Sigmoid colon (tissue), 6 donors: ENCODE measurements at regions not wholly inside any gene's neighbourhood (a gene's known extent, or its start where the extent isn't known, plus 50 kb on each side); places are given as distances from the start of the nearest gene placed in this dataset.

Experiments used
- DNase-seq: peaks from one replicate; pipeline ENCODE4 v3.0.0-alpha.2; 2019
- H3K27ac ChIP-seq, 4 donors: fragments of 200-600 bp; sonication (generic); one replicate each; pipeline ENCODE4 v1.5.1; 2016 to 2019; ENCODE audit warnings: mild to moderate bottlenecking in 1 of 4
- H3K27me3 ChIP-seq, 3 donors: fragments of 200-600 bp; sonication (generic); one replicate each; pipeline ENCODE4 v1.5.1; 2019; ENCODE audit warnings: mild to moderate bottlenecking in 1 of 3
- H3K36me3 ChIP-seq, 4 donors: fragments of 200-600 bp; sonication (generic); one replicate each; pipeline ENCODE4 v1.5.1; 2016 to 2019
- H3K4me1 ChIP-seq, 4 donors: fragments of 200-600 bp; sonication (generic); one replicate each; pipeline ENCODE4 v1.5.1; 2017 to 2019
- H3K4me3 ChIP-seq, 4 donors: fragments of 200-600 bp; sonication (generic); one replicate each; pipeline ENCODE4 v1.5.1; 2017 to 2019; ENCODE audit warnings: mild to moderate bottlenecking in 2 of 4, moderate library complexity in 1 of 4
- H3K9me3 ChIP-seq, 4 donors: fragments of 200-600 bp in 3 of 4; sonication (generic) in 3 of 4; one replicate each; pipeline versions ENCODE4 v1.5.1 to v1.6.1; 2013 to 2019
- CTCF ChIP-seq, 4 experiments: fragments of 450-650 bp in 3 of 4; fragments of 200-600 bp in 1 of 4; IDR thresholded peaks; one replicate each; pipeline ENCODE4 v1.5.1; 2016 to 2019; ENCODE audit warnings: antibody characterized with exemption in 4 of 4, mild to moderate bottlenecking in 3 of 4, moderate library complexity in 2 of 4
- EP300 ChIP-seq, 4 donors: sonication (generic); formaldehyde crosslinking; IDR thresholded peaks; one replicate each; pipeline ENCODE4 v1.6.1; 2017; ENCODE audit warnings: antibody characterized with exemption in 4 of 4
- POLR2A ChIP-seq, 2 donors: fragments of 450-650 bp; IDR thresholded peaks; one replicate each; pipeline ENCODE4 v1.6.1; 2016; ENCODE audit warnings: antibody characterized with exemption in 2 of 2, mild to moderate bottlenecking in 2 of 2, moderate library complexity in 2 of 2
- POLR2AphosphoS5 ChIP-seq, 4 donors: sonication (generic); formaldehyde crosslinking; IDR thresholded peaks; one replicate each; pipeline ENCODE4 v1.6.1; 2017; ENCODE audit warnings: antibody characterized with exemption in 4 of 4
- WGBS, 2 donors: extraction: QIAGEN DNeasy Blood & Tissue Kit; methylation state at CpG; one replicate each; pipeline ENCODE4 v1.1.7; 2013; 5-methylcytosine and 5-hydroxymethylcytosine counted together
- intact Hi-C: fragments of 100-400 bp; cut with DNase I; formaldehyde crosslinking; loops from one replicate; pipeline ENCODE4 v1.15.1; 2023
- donor health status: healthy with polysubstance abuse.
- donor health status: healthy.

GRCh38 chr17:55959756-55960155 is 193.5 kb upstream of the ANKFN1 start:
- Histone ChIP-seq H3K36me3 (no peaks in the 10 kb centered on the region), H3K4me1 (no peaks in the 10 kb centered on the region), H3K4me3 (no peak overlapping the region), H3K27ac (no peak overlapping the region), H3K27me3 (no peaks in the 10 kb centered on the region), H3K9me3 (no peaks in the 10 kb centered on the region)
- intact Hi-C loops, result no loop called here
- 65 to 84% methylated on average over 5 of the region's 5 CpGs for WGBS, 2 donors
- TF ChIP-seq POLR2AphosphoS5 (IDR thresholded peaks at IDR 0.05), result no peak
- DNase-seq, result no peak

GRCh38 chr17:55961386-55961785 is 191.9 kb upstream of the ANKFN1 start:
- Histone ChIP-seq H3K27ac (no peak overlapping the region), H3K27me3 (no peaks in the 10 kb centered on the region), H3K4me1 (no peaks in the 10 kb centered on the region), H3K36me3 (no peaks in the 10 kb centered on the region), H3K9me3 (no peaks in the 10 kb centered on the region), H3K4me3 (no peak overlapping the region)
- intact Hi-C loops, result no loop called here
- TF ChIP-seq POLR2A (IDR thresholded peaks at IDR 0.05), result no peak
- TF ChIP-seq POLR2AphosphoS5 (IDR thresholded peaks at IDR 0.05), result no peak
- TF ChIP-seq CTCF (IDR thresholded peaks at IDR 0.05), result no peak
- WGBS, 2 donors, result 72 to 96% methylated on average over 3 of the region's 3 CpGs
- DNase-seq, result no peak

- 5 to 12% methylated on average over 6 of the region's 6 CpGs for WGBS, 2 donors
- no peaks in the 10 kb centered on the region for H3K27me3 ChIP-seq
- no peak overlapping the region for H3K27ac ChIP-seq
- DNase-seq, result no peak
- H3K36me3 ChIP-seq, result no peaks in the 10 kb centered on the region
- TF ChIP-seq POLR2AphosphoS5 (IDR thresholded peaks at IDR 0.05) (no peak), EP300 (IDR thresholded peaks at IDR 0.05) (no peak), POLR2A (IDR thresholded peaks at IDR 0.05) (no peak), CTCF (IDR thresholded peaks at IDR 0.05) (no peak)
- H3K9me3 ChIP-seq, result no peaks in the 10 kb centered on the region
- H3K4me3 ChIP-seq, result no peak overlapping the region
- H3K4me1 ChIP-seq, result no peaks in the 10 kb centered on the region
- intact Hi-C loops, result no loop called here
Observed at GRCh38 chr17:55962951-55963401, 190.3 kb upstream of the ANKFN1 start.

- Histone ChIP-seq H3K27ac (no peak overlapping the region), H3K4me3 (no peak overlapping the region), H3K36me3 (no peaks in the 10 kb centered on the region), H3K4me1 (no peaks in the 10 kb centered on the region), H3K9me3 (no peaks in the 10 kb centered on the region), H3K27me3 (no peaks in the 10 kb centered on the region)
- no peak for DNase-seq
- intact Hi-C loops, result no loop called here
- no peak for TF ChIP-seq CTCF (IDR thresholded peaks at IDR 0.05)
- no peak for TF ChIP-seq EP300 (IDR thresholded peaks at IDR 0.05)
- TF ChIP-seq POLR2AphosphoS5 (IDR thresholded peaks at IDR 0.05), result no peak
- no peak for TF ChIP-seq POLR2A (IDR thresholded peaks at IDR 0.05)
- WGBS, 2 donors, result 96 to 97% methylated on average over 5 of the region's 5 CpGs
Observed at GRCh38 chr17:55964191-55964590, 189.1 kb upstream of the ANKFN1 start.

- Histone ChIP-seq H3K4me3 (no peak overlapping the region), H3K9me3 (no peaks in the 10 kb centered on the region), H3K4me1 (no peaks in the 10 kb centered on the region), H3K27ac (no peak overlapping the region), H3K36me3 (no peaks in the 10 kb centered on the region), H3K27me3 (no peaks in the 10 kb centered on the region)
- TF ChIP-seq POLR2A (IDR thresholded peaks at IDR 0.05) (no peak), POLR2AphosphoS5 (IDR thresholded peaks at IDR 0.05) (no peak), CTCF (IDR thresholded peaks at IDR 0.05) (no peak), EP300 (IDR thresholded peaks at IDR 0.05) (no peak)
- DNase-seq, result no peak
- intact Hi-C loops, result no loop called here
Observed at GRCh38 chr17:55965051-55965450, 188.2 kb upstream of the ANKFN1 start.
